Erythroblast (primary cell): ENCODE measurements at regions not wholly inside any gene's neighbourhood (a gene's known extent, or its start where the extent isn't known, plus 50 kb on each side); places are given as distances from the start of the nearest gene placed in this dataset.

Source experiments
- DNase-seq, 2 experiments: peaks; one replicate each; lab custom pipeline; 2025; lab: John Stamatoyannopoulos, UW
- GATA1 ChIP-seq: IDR thresholded peaks from 2 replicates; pipeline ENCODE4 v1.6.1; 2011; ENCODE audit warnings: low read depth, mild to moderate bottlenecking, control low read depth, low read length, moderate library complexity
- POLR2A ChIP-seq: IDR thresholded peaks from 2 replicates; pipeline ENCODE4 v1.6.1; 2011; ENCODE audit warnings: mild to moderate bottlenecking, low read length

DNA sequence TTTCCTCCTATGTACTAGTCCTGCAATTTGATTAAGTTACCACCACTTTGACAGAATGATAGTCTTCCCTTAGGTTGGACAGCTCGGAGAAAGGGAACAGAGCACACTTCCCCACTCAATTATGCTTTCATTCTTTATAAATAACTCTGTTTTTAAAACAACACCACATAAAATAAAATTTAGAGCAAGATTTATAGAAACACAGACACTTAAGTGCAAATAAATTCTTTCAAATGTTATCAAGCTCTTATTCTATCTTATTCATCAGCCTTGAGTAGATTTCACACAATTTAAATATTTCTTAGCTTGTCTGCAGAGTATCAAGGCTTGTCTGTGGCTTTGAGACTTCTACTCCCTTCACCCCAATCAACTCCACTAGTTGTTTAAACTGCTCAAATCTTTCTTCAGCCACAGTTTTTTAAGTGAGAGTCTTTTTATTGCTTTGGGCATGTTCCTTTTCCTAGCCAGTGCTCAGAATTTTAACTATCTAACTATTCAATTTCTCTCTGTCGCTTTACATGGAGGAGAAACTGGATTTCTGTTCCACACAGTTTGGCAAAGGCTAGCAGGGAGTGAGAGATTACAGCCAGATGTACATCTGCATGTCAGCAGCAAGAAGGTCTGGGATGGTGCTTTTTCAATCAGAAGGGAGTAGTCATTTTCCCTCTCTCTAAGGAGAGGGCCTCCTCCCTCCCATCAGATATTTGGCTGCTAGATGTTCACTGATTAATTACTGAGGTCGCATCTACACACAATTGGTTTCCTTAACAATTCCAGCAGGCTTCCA, 53.1 kb upstream of the PLAC1 start:
- DNase-seq = no peak
- TF ChIP-seq GATA1 (no peak), POLR2A (no peak)
